Activated CD4-positive, alpha-beta T cell treated with anti-CD3 and anti-CD28 coated beads, Interleukin-2, amount 50 U/mL, for 48 hours (primary cell): ENCODE measurements at regions not wholly inside any gene's neighbourhood (a gene's known extent, or its start where the extent isn't known, plus 50 kb on each side); places are given as distances from the start of the nearest gene placed in this dataset.

Experiments used
- DNase-seq, 2 experiments: peaks; one replicate each; pipeline ENCODE4 v3.0.0-alpha.2; 2020

GRCh38 chr18:78128004-78128403 is 851.6 kb upstream of the SALL3 start:
- DNase-seq = no peak

DNA sequence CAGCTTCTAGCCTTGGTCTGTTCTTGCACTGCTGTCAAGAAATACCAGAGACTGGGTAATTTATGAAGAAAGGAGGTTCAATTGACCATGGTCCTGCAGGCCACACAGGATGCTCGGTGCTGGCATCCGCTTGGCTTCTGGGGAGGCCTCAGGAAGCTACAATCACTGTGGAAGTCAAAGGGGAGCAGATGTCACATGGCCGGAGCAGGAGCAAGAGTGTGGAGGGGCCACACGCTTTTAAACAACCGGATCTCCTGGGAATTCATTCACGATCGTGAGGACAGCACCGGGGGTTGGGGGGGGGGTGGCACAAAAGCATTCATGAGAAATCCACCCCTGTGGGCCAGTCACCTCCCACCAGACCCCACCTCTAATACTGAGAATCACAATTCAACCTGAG is 850.4 kb upstream of the SALL3 start:
- no peak for DNase-seq

GRCh38 chr18:78130232-78131195 is 849.1 kb upstream of the SALL3 start:
- no peak for DNase-seq

GRCh38 chr18:78133729-78134128 is 845.9 kb upstream of the SALL3 start:
- DNase-seq = no peak

DNA sequence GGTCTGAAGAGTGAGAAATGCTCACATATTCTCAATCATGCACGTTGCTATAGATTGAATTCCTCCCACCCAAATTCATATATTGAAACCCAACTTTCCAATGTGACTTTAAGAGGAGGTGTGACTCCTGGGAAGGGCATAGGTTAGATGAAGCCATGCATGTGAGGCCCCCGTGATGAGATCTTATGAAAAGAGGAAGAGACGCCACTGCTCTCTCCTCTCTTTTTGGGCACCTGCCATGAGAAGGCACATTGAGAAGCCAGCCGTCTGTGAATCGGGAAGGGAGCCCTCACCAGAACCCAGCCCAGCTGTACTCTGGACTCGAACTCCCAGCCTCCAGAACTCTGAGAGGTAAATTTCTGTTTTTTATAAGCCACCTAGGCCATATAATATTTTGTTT is 842.6 kb upstream of the SALL3 start:
- DNase-seq = no peak

- no peak for DNase-seq
Measured at GRCh38 chr18:78138983-78139496, 840.6 kb upstream of the SALL3 start.

DNA sequence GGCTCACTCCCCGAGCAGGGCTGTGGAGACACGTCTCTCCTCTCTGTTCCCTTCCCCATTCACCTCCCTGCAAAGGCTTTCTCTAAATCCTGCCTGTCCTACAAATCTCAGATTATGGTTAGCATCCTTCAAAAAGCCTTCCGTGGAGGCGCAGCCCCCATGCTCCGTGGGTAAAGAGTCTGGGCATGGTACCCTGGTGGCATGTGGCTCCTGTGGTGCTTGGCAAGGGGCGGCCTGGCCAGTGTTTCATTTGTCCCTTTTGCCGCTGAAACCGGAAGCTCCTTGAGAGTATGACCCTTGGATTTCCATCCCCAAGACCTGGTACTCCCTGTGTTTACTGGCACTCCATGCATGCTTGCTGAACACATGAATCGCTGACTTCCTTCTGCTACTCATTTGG is 839.3 kb upstream of the SALL3 start:
- no peak for DNase-seq

DNA sequence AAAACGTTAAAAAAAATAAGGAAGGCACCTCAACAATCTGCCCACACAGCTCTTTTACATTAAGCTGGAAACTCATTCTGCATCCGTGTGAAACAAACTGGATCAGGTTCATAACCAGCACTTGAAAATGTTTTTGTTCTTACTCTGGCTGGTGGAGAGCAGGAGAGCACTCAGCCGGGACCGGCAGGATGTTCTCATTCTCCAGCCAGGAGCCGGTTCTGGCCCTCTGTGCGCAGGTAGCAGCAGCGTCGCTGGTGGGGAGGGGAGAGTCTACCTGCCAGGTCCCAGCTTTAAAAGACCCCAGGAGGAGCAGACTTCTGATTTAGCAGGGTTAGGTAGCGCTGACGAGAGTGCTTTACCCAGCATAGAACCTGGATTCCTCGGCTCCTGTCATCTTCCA is 834.9 kb upstream of the SALL3 start:
- no peak for DNase-seq

DNA sequence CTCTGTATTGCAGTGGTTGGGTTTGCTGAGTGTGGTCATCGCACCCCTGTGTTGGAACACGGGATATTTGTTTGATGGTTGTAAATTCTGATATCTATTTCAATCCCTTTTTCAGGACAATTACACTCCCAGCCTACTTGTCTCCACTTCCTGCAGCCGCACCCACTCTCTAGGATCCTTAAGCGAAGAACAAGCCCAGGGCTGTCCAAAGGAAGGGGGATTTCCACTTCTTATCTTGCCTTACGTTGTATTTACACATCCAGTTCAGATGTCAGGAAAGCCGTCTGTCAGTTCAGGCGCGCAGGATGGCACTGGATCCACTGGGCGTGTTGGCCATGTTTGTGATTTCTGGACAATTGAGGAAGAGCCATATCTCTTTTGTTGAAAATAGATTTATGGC is 834.5 kb upstream of the SALL3 start:
- DNase-seq = no peak

- DNase-seq = no peak
Measured at GRCh38 chr18:78146136-78147085, 833.2 kb upstream of the SALL3 start.

- no peak for DNase-seq
Measured at GRCh38 chr18:78150590-78150989, 829.0 kb upstream of the SALL3 start.

DNA sequence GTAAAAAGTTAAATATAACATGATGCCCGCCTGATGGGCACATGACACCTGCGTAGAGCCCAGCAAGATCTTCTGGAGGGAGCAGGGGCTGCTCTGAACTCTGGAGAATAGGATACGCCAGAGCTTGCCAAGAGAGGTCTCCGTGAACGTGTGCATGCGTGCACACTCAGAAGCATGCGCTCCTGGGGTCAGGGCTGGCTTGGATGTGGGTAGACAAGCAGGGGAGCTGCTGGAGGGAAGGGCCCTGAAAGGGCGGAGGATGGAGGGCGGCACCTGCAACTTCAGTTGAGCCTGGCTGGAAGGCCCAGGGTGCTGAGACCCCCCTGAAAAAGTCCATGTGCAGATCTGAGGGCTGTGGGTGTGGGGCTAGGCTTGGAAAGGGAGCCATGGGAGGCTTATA is 828.4 kb upstream of the SALL3 start:
- no peak for DNase-seq

- DNase-seq = no peak
Measured at GRCh38 chr18:78151948-78152725, 827.5 kb upstream of the SALL3 start.

- DNase-seq = no peak
Measured at GRCh38 chr18:78153362-78153761, 826.3 kb upstream of the SALL3 start.

- no peak for DNase-seq
Measured at GRCh38 chr18:78154444-78154843, 825.2 kb upstream of the SALL3 start.

GRCh38 chr18:78154853-78155252 is 824.8 kb upstream of the SALL3 start:
- no peak for DNase-seq

- no peak for DNase-seq
Measured at GRCh38 chr18:78156466-78156865, 823.2 kb upstream of the SALL3 start.

- DNase-seq = no peak
Measured at GRCh38 chr18:78158943-78159342, 820.7 kb upstream of the SALL3 start.

DNA sequence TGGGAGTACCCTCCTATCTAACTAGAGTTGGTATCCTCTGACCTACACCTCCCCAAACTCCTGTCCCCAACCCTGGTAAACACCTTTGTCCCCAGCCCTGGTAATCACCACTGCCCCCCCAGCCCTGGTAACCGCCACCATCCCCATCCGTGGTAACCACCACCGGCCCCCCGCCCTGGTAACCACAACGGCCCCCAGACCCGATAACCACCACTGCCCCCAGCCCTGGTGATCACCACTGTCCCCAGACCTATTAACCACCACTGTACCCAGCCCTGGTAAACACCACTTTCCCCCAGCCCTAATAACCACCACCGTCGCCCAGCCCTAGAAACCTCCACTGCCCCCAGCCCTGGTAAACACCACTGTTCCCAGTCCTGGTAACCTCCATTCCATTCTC is 820.2 kb upstream of the SALL3 start:
- no peak for DNase-seq

DNA sequence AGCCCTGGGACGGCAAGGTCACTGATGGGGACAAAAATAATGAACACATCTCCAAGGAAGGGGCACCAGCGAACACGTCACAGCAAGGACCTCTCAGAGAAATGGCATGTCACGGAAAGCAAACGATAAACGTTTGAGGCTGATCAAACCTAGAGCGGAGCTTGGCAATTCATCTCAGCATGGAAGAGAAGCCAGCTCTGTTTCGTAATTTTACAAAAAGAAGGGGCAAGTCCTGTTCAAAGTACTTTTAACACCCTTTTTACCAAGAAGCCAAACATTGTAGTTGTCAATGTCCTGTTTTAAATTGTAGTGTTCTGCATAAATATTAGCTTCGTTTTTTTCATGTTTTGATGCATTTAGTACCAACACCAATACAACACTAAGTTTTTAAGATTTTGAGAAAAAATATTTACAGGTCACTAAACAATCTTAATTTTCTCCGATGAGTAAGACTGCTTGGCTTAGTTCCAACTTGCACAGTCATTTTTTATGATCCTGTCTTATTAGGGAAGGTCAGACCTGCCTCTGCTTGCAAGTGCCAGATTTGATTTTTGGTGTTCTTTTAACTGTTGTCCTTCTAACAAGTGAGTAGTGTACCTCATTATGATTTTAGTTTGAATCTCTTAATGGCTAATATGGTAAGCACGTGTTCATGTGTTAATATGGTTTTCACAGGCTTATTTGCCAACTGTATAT is 818.5 kb upstream of the SALL3 start:
- DNase-seq = no peak

GRCh38 chr18:78165525-78165924 is 814.1 kb upstream of the SALL3 start:
- DNase-seq = no peak

GRCh38 chr18:78168526-78168925 is 811.1 kb upstream of the SALL3 start:
- DNase-seq = no peak
